GM18907 (cell line): ENCODE measurements at regions not wholly inside any gene's neighbourhood (a gene's known extent, or its start where the extent isn't known, plus 50 kb on each side); places are given as distances from the start of the nearest gene placed in this dataset.

Source experiments
- ATAC-seq: cut with Tn5 transposase; IDR thresholded peaks from one replicate; pipeline ENCODE4 v1.9.1; 2021; ENCODE audit warnings: mild to moderate bottlenecking, moderate library complexity; ENCODE audit not compliant: unreplicated experiment

GRCh38 chr14:104506461-104507253 is 72.9 kb upstream of the C14orf180 start:
- ATAC-seq = no peak

- ATAC-seq = no peak
Measured at GRCh38 chr14:104507443-104507842, 72.1 kb upstream of the C14orf180 start.

GRCh38 chr14:104509673-104510072 is 69.9 kb upstream of the C14orf180 start:
- ATAC-seq = no peak

GRCh38 chr14:104510216-104510615 is 69.3 kb upstream of the C14orf180 start:
- ATAC-seq = no peak

GRCh38 chr14:104510794-104511611 is 68.6 kb upstream of the C14orf180 start:
- ATAC-seq = no peak

GRCh38 chr14:104512061-104512460 is 67.5 kb upstream of the C14orf180 start:
- no peak for ATAC-seq

GRCh38 chr14:104512771-104513640 is 66.6 kb upstream of the C14orf180 start:
- ATAC-seq = no peak

- no peak for ATAC-seq
Measured at GRCh38 chr14:104513641-104514046, 65.9 kb upstream of the C14orf180 start.

- ATAC-seq = no peak
Measured at GRCh38 chr14:104514156-104514848, 65.3 kb upstream of the C14orf180 start.

GRCh38 chr14:104515059-104515810 is 64.3 kb upstream of the C14orf180 start:
- no peak for ATAC-seq

GRCh38 chr14:104515811-104516780 is 63.5 kb upstream of the C14orf180 start:
- no peak for ATAC-seq

GRCh38 chr14:104516906-104517305 is 62.7 kb upstream of the C14orf180 start:
- no peak for ATAC-seq

- no peak for ATAC-seq
Measured at GRCh38 chr14:104517426-104517825, 62.1 kb upstream of the C14orf180 start.

GRCh38 chr14:104517867-104518266 is 61.7 kb upstream of the C14orf180 start:
- no peak for ATAC-seq

- no peak for ATAC-seq
Measured at GRCh38 chr14:104518659-104519350, 60.8 kb upstream of the C14orf180 start.

- no peak for ATAC-seq
Measured at GRCh38 chr14:104519721-104520120, 59.8 kb upstream of the C14orf180 start.

GRCh38 chr14:104520620-104521410 is 58.7 kb upstream of the C14orf180 start:
- no peak for ATAC-seq
